ENCODE measurements at regions not wholly inside any gene's neighbourhood (a gene's known extent, or its start where the extent isn't known, plus 50 kb on each side); places are given as distances from the start of the nearest gene placed in this dataset.
A peak's percentile ranks its signal among the peaks of the same experiment; 100 is the strongest.

GRCh38 chr20:6979621-6980020 is 212.1 kb downstream of the BMP2 start:
- no peak for DNase-seq
- H3K27ac ChIP-seq (ENCODE audit: low read length), result no peak overlapping the region
- WGBS (ENCODE audit: insufficient coverage), result no CpG with 5 or more reads among the region's 2 CpGs
- H3K4me1 ChIP-seq (ENCODE audit: control insufficient read depth, insufficient read depth, low read length), result no peaks in the 10 kb centered on the region
- no peaks in the 10 kb centered on the region for H3K27me3 ChIP-seq (ENCODE audit: control insufficient read depth, insufficient read depth, low read length)
- no peaks in the 10 kb centered on the region for H3K9me3 ChIP-seq (replicated peaks; ENCODE audit: control insufficient read depth, low read depth, low read length)
- H3K36me3 ChIP-seq (ENCODE audit: control insufficient read depth, insufficient read depth, low read length), result no peaks in the 10 kb centered on the region
- H3K4me3 ChIP-seq (ENCODE audit: low read length), result no peak overlapping the region

- Histone ChIP-seq H3K4me1 (ENCODE audit: control insufficient read depth, insufficient read depth, low read length) (no peaks in the 10 kb centered on the region), H3K27ac (ENCODE audit: low read length) (no peak overlapping the region), H3K36me3 (ENCODE audit: control insufficient read depth, insufficient read depth, low read length) (no peaks in the 10 kb centered on the region), H3K27me3 (ENCODE audit: control insufficient read depth, insufficient read depth, low read length) (no peaks in the 10 kb centered on the region), H3K4me3 (ENCODE audit: low read length) (no peak overlapping the region), H3K9me3 (replicated peaks; ENCODE audit: control insufficient read depth, low read depth, low read length) (no peaks in the 10 kb centered on the region)
- DNase-seq, result no peak
- WGBS (ENCODE audit: insufficient coverage), result no CpG with 5 or more reads among the region's 2 CpGs
These were observed 225.5 kb downstream of the BMP2 start for GRCh38 chr20:6993011-6993410.

- Histone ChIP-seq H3K4me3 (ENCODE audit: low read length) (no peak overlapping the region), H3K9me3 (replicated peaks; ENCODE audit: control insufficient read depth, low read depth, low read length) (no peaks in the 10 kb centered on the region), H3K27ac (ENCODE audit: low read length) (no peak overlapping the region), H3K36me3 (ENCODE audit: control insufficient read depth, insufficient read depth, low read length) (no peaks in the 10 kb centered on the region), H3K4me1 (ENCODE audit: control insufficient read depth, insufficient read depth, low read length) (no peaks in the 10 kb centered on the region), H3K27me3 (ENCODE audit: control insufficient read depth, insufficient read depth, low read length) (no peaks in the 10 kb centered on the region)
- WGBS (ENCODE audit: insufficient coverage), result 0% methylated on average over 1 of the region's 7 CpGs
- DNase-seq, result peak; percentile 3
These were observed 226.0 kb downstream of the BMP2 start for GRCh38 chr20:6993511-6993910.

- no peak overlapping the region for H3K27ac ChIP-seq (ENCODE audit: low read length)
- 0% methylated on average over 1 of the region's 3 CpGs for WGBS (ENCODE audit: insufficient coverage)
These were observed 227.0 kb downstream of the BMP2 start for GRCh38 chr20:6994452-6994851.

GRCh38 chr20:6998909-6999308 is 231.4 kb downstream of the BMP2 start:
- no peaks in the 10 kb centered on the region for H3K4me1 ChIP-seq (ENCODE audit: control insufficient read depth, insufficient read depth, low read length)
- no peaks in the 10 kb centered on the region for H3K36me3 ChIP-seq (ENCODE audit: control insufficient read depth, insufficient read depth, low read length)
- no CpG with 5 or more reads among the region's 2 CpGs for WGBS (ENCODE audit: insufficient coverage)
- H3K27ac ChIP-seq (ENCODE audit: low read length), result no peak overlapping the region
- no peak for DNase-seq
- no peak overlapping the region for H3K4me3 ChIP-seq (ENCODE audit: low read length)
- no peaks in the 10 kb centered on the region for H3K9me3 ChIP-seq (replicated peaks; ENCODE audit: control insufficient read depth, low read depth, low read length)
- no peaks in the 10 kb centered on the region for H3K27me3 ChIP-seq (ENCODE audit: control insufficient read depth, insufficient read depth, low read length)

More at GRCh38 chr20:6994452-6994851, 227.0 kb downstream of the BMP2 start:
- DNase-seq, result no peak
- H3K36me3 ChIP-seq (ENCODE audit: control insufficient read depth, insufficient read depth, low read length), result no peaks in the 10 kb centered on the region
- H3K9me3 ChIP-seq (replicated peaks; ENCODE audit: control insufficient read depth, low read depth, low read length), result no peaks in the 10 kb centered on the region
- H3K27me3 ChIP-seq (ENCODE audit: control insufficient read depth, insufficient read depth, low read length), result no peaks in the 10 kb centered on the region
- no peak overlapping the region for H3K4me3 ChIP-seq (ENCODE audit: low read length)
- H3K4me1 ChIP-seq (ENCODE audit: control insufficient read depth, insufficient read depth, low read length), result no peaks in the 10 kb centered on the region

GRCh38 chr20:6999381-6999780 is 231.9 kb downstream of the BMP2 start:
- no peaks in the 10 kb centered on the region for H3K4me1 ChIP-seq (ENCODE audit: control insufficient read depth, insufficient read depth, low read length)
- no peaks in the 10 kb centered on the region for H3K9me3 ChIP-seq (replicated peaks; ENCODE audit: control insufficient read depth, low read depth, low read length)
- no peak overlapping the region for H3K4me3 ChIP-seq (ENCODE audit: low read length)
- H3K27ac ChIP-seq (ENCODE audit: low read length), result no peak overlapping the region
- 87% methylated on average over 4 of the region's 6 CpGs for WGBS (ENCODE audit: insufficient coverage)
- no peaks in the 10 kb centered on the region for H3K27me3 ChIP-seq (ENCODE audit: control insufficient read depth, insufficient read depth, low read length)
- H3K36me3 ChIP-seq (ENCODE audit: control insufficient read depth, insufficient read depth, low read length), result no peaks in the 10 kb centered on the region
- no peak for DNase-seq

- 67% methylated on average over 1 of the region's 1 CpG for WGBS (ENCODE audit: insufficient coverage)
- Histone ChIP-seq H3K27ac (ENCODE audit: low read length) (no peak overlapping the region), H3K27me3 (ENCODE audit: control insufficient read depth, insufficient read depth, low read length) (no peaks in the 10 kb centered on the region), H3K36me3 (ENCODE audit: control insufficient read depth, insufficient read depth, low read length) (no peaks in the 10 kb centered on the region), H3K4me3 (ENCODE audit: low read length) (no peak overlapping the region), H3K4me1 (ENCODE audit: control insufficient read depth, insufficient read depth, low read length) (no peaks in the 10 kb centered on the region), H3K9me3 (replicated peaks; ENCODE audit: control insufficient read depth, low read depth, low read length) (no peaks in the 10 kb centered on the region)
- DNase-seq, result no peak
These were observed 236.1 kb downstream of the BMP2 start for GRCh38 chr20:7003598-7003997.

GRCh38 chr20:7004801-7005200 is 237.3 kb downstream of the BMP2 start:
- Histone ChIP-seq H3K9me3 (replicated peaks; ENCODE audit: control insufficient read depth, low read depth, low read length) (no peaks in the 10 kb centered on the region), H3K36me3 (ENCODE audit: control insufficient read depth, insufficient read depth, low read length) (no peaks in the 10 kb centered on the region), H3K27me3 (ENCODE audit: control insufficient read depth, insufficient read depth, low read length) (no peaks in the 10 kb centered on the region), H3K4me3 (ENCODE audit: low read length) (no peak overlapping the region), H3K4me1 (ENCODE audit: control insufficient read depth, insufficient read depth, low read length) (no peaks in the 10 kb centered on the region), H3K27ac (ENCODE audit: low read length) (no peak overlapping the region)
- WGBS (ENCODE audit: insufficient coverage), result no CpG with 5 or more reads among the region's 3 CpGs
- DNase-seq, result no peak

- Histone ChIP-seq H3K27me3 (ENCODE audit: control insufficient read depth, insufficient read depth, low read length) (no peaks in the 10 kb centered on the region), H3K9me3 (replicated peaks; ENCODE audit: control insufficient read depth, low read depth, low read length) (no peaks in the 10 kb centered on the region), H3K36me3 (ENCODE audit: control insufficient read depth, insufficient read depth, low read length) (no peaks in the 10 kb centered on the region), H3K4me3 (ENCODE audit: low read length) (no peak overlapping the region), H3K4me1 (ENCODE audit: control insufficient read depth, insufficient read depth, low read length) (no peaks in the 10 kb centered on the region), H3K27ac (ENCODE audit: low read length) (no peak overlapping the region)
- WGBS (ENCODE audit: insufficient coverage), result 88% methylated on average over 1 of the region's 5 CpGs
- no peak for DNase-seq
These were observed 243.0 kb downstream of the BMP2 start for GRCh38 chr20:7010527-7010926.

GRCh38 chr20:7015257-7015656 is 247.8 kb downstream of the BMP2 start:
- no CpG with 5 or more reads among the region's 1 CpG for WGBS (ENCODE audit: insufficient coverage)
- no peak for DNase-seq
- H3K27ac ChIP-seq (ENCODE audit: low read length), result no peak overlapping the region

GRCh38 chr20:7022597-7022996 is 255.1 kb downstream of the BMP2 start:
- H3K9me3 ChIP-seq (replicated peaks; ENCODE audit: control insufficient read depth, low read depth, low read length), result peaks cover 5% of the 10 kb centered on the region
- no peak for DNase-seq
- H3K4me1 ChIP-seq (ENCODE audit: control insufficient read depth, insufficient read depth, low read length), result no peaks in the 10 kb centered on the region
- no peaks in the 10 kb centered on the region for H3K36me3 ChIP-seq (ENCODE audit: control insufficient read depth, insufficient read depth, low read length)
- WGBS (ENCODE audit: insufficient coverage), result 43% methylated on average over 1 of the region's 1 CpG
- H3K27ac ChIP-seq (ENCODE audit: low read length), result no peak overlapping the region
- H3K4me3 ChIP-seq (ENCODE audit: low read length), result no peak overlapping the region
- H3K27me3 ChIP-seq (ENCODE audit: control insufficient read depth, insufficient read depth, low read length), result no peaks in the 10 kb centered on the region

More at GRCh38 chr20:7015257-7015656, 247.8 kb downstream of the BMP2 start:
- Histone ChIP-seq H3K27me3 (ENCODE audit: control insufficient read depth, insufficient read depth, low read length) (no peaks in the 10 kb centered on the region), H3K4me3 (ENCODE audit: low read length) (no peak overlapping the region), H3K9me3 (replicated peaks; ENCODE audit: control insufficient read depth, low read depth, low read length) (no peaks in the 10 kb centered on the region), H3K4me1 (ENCODE audit: control insufficient read depth, insufficient read depth, low read length) (no peaks in the 10 kb centered on the region), H3K36me3 (ENCODE audit: control insufficient read depth, insufficient read depth, low read length) (no peaks in the 10 kb centered on the region)
